Thymus (tissue), 11 donors: ENCODE measurements at regions not wholly inside any gene's neighbourhood (a gene's known extent, or its start where the extent isn't known, plus 50 kb on each side); places are given as distances from the start of the nearest gene placed in this dataset.
"Not testable (repeated sequence)": the region's sequence is repeated elsewhere in the genome, so short reads cannot be mapped to it uniquely, and the experiment has no call there.

Experiments
- DNase-seq, 9 donors: peaks; one replicate each; pipeline ENCODE4 v3.0.0-alpha.2; 2013; ENCODE audit warnings: low spot score in 9 of 9, low read depth in 6 of 9, missing footprints in 1 of 9
- H3K27ac ChIP-seq, 2 donors: one replicate each; pipeline ENCODE4 v1.5.1; 2013; ENCODE audit warnings: control low read depth in 1 of 2, low read depth in 1 of 2, low read length in 1 of 2, mild to moderate bottlenecking in 1 of 2, moderate library complexity in 1 of 2
- H3K27me3 ChIP-seq, 2 donors: one replicate each; pipeline ENCODE4 v1.5.1; 2013; ENCODE audit warnings: low read length in 1 of 2; ENCODE audit not compliant: control insufficient read depth in 2 of 2, insufficient read depth in 1 of 2
- H3K36me3 ChIP-seq, 2 donors: one replicate each; pipeline ENCODE4 v1.5.1; 2013; ENCODE audit warnings: low read length in 1 of 2, mild to moderate bottlenecking in 1 of 2, moderate library complexity in 1 of 2; ENCODE audit not compliant: control insufficient read depth in 2 of 2, insufficient read depth in 2 of 2
- H3K4me1 ChIP-seq, 2 donors: one replicate each; pipeline ENCODE4 v1.5.1; 2013; ENCODE audit warnings: low read length in 2 of 2; ENCODE audit not compliant: control insufficient read depth in 2 of 2, insufficient read depth in 2 of 2
- H3K4me3 ChIP-seq, 2 donors: one replicate each; pipeline ENCODE4 v1.5.1; 2013; ENCODE audit warnings: low read length in 2 of 2, control low read depth in 1 of 2, mild to moderate bottlenecking in 1 of 2
- H3K9me3 ChIP-seq, 2 donors: one replicate each; pipeline ENCODE4 v1.5.1; 2013; ENCODE audit warnings: low read length in 1 of 2, mild to moderate bottlenecking in 1 of 2; ENCODE audit not compliant: control insufficient read depth in 2 of 2, insufficient read depth in 1 of 2
- WGBS: extraction: QIAGEN DNeasy Blood & Tissue Kit; methylation state at CpG from one replicate; pipeline ENCODE4 v1.1.7; 2013; 5-methylcytosine and 5-hydroxymethylcytosine counted together
- donor health status: healthy.

DNA sequence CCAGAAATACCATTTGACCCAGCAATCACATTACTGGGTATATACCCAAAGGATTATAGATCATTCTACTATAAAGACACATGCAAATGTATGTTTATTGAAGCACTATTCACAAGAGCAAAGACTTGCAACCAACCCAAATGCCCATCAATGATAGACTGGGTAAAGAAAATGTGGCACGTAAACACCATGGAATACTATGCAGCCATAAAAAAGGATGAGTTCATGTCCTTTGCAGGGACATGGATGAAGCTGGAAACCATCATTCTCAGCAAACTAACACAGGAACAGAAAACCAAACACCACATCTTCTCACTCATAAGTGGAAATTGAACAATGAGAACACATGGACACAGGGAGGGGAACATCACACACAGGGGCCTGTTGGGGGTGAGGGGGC is 85.9 kb upstream of the GPBP1 start:
- H3K4me1 ChIP-seq, H3K4me3 ChIP-seq, H3K27me3 ChIP-seq, H3K27ac ChIP-seq, H3K36me3 ChIP-seq, H3K9me3 ChIP-seq, DNase-seq: not testable (repeated sequence)
- 100% methylated on average over 1 of the region's 1 CpG for WGBS

DNA sequence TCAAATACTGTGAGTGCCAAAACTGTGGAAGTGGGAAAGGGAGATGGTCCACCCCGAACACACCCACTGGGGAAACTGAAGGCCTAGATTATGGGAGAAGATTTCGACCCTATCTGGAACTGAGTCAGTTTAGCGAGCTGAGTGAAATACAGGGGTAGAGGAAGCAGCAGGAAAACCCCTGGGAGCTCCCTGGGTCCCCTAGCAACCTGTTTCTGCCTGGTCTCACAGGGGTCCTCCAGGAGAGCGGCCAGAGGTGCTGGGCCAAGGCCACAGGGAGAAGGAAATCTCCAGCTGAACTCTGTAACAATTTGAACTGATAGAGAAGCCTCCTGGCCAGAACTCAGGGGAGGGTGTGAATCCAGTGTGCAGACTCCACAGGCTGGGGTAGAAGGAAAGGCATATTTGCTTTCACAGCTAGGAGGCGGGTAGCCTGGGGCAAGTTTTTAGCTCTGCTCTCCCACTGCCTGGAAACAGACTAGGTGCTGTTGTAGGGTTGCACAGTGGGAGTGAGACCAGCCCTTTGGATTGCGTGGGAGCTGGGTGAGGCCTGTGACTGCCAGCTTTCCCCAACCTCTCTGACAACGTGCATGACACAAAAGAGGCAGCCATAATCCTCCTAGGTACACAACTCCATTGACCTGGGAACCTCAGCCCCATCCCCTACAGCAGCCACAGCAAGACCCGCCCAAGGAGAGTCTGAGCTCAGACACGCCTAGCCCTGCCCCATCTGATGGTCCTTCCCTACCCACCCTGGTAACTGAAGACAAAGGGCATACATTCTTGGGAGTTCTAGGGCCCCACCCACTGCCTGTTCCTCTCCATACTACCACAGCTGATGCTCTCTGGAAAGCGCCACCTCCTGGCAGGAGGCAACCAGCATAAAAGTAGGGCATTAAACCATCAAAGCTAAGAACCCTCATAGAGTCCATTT is 78.8 kb upstream of the GPBP1 start:
- WGBS: 97% methylated on average over 10 of the region's 10 CpGs
- H3K27me3 ChIP-seq: no peaks in the 10 kb centered on the region

DNA sequence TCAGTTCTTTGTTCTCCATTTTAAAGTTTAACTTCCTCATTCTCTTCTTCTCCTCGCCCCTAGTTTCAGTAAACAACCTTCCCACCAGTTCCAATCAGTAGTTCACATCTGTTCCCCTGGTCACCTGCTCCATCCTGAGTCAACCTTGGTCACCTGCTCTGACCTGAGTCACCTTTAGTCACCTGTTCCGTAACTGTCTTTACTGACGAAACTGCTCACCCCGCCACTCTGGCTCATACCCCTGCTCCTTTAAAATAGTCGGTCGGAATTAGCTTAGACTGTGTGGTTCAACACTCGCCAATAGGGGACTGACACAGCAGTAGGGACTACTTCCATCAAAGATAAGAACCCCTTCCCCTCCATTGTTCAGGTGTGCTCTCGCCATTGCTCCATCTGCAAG is 76.3 kb upstream of the GPBP1 start:
- no peaks in the 10 kb centered on the region for H3K36me3 ChIP-seq
- no peaks in the 10 kb centered on the region for H3K9me3 ChIP-seq
- H3K27me3 ChIP-seq: no peaks in the 10 kb centered on the region
- no peak overlapping the region for H3K27ac ChIP-seq
- no peak overlapping the region for H3K4me3 ChIP-seq
- no peaks in the 10 kb centered on the region for H3K4me1 ChIP-seq
- 95% methylated on average over 8 of the region's 8 CpGs for WGBS
- no peak for DNase-seq

More for the DNA sequence above, 78.8 kb upstream of the GPBP1 start:
- Histone ChIP-seq H3K36me3 (no peaks in the 10 kb centered on the region), H3K27ac (no peak overlapping the region), H3K4me1 (no peaks in the 10 kb centered on the region), H3K9me3 (no peaks in the 10 kb centered on the region), H3K4me3 (no peak overlapping the region)
- peak in 2 of 9 donors; percentile 8 to 11 for DNase-seq

DNA sequence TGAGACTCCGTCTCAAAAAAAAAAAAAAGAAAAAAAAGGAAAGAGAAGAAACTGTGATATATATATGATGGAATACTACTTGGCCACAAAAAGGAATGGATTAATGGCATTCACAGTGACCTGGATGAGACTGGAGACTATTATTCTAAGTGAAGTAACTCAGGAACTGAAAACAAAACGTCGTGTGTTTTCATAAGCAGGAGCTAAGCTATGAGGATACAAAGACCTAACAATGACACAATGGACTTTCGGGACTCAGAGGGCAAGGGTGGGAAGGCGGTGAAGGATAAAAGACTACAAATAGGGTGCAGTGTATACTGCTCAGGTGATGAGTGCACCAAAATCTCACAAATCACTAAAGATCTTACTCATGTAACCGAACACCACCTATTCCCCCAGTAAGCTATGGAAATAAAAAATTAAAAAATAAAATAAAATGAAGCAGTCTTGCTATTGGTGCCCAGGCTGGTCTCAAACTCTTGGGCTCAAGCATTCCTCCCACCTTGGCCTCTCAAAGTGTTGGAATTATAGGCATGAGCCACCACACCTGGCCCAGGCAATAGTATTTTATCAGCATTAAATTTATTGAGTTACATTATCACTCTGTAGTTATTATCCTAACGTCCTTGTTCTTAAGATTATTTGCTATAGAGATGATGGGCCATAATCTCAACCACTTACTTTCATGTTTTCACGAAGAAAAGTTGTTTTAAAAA is 71.5 kb upstream of the GPBP1 start:
- 92% methylated on average over 8 of the region's 8 CpGs for WGBS
- Histone ChIP-seq H3K4me3 (no peak overlapping the region), H3K36me3 (no peaks in the 10 kb centered on the region), H3K4me1 (no peaks in the 10 kb centered on the region), H3K27me3 (no peaks in the 10 kb centered on the region), H3K27ac (no peak overlapping the region), H3K9me3 (no peaks in the 10 kb centered on the region)
- DNase-seq: no peak

DNA sequence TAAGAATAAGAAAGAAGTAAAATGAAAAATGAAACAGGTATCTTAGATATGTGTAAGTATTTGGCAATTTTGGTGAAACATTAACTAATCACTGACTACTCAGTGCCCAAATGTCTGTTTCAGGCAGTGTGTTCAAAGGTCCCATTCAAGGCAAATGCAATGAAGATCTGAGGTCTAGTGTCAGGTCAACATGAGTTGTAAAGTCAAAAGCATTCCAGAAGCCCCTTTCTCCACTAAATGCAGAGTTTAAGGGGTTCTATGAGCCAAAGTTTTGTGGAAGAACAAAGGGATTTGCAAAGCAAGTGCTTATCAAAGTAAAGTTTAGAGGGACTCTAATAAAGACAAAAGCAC is 71.0 kb upstream of the GPBP1 start:
- Histone ChIP-seq H3K4me1 (no peaks in the 10 kb centered on the region), H3K36me3 (no peaks in the 10 kb centered on the region), H3K4me3 (no peak overlapping the region), H3K27ac (no peak overlapping the region), H3K9me3 (no peaks in the 10 kb centered on the region), H3K27me3 (no peaks in the 10 kb centered on the region)
- no peak for DNase-seq

DNA sequence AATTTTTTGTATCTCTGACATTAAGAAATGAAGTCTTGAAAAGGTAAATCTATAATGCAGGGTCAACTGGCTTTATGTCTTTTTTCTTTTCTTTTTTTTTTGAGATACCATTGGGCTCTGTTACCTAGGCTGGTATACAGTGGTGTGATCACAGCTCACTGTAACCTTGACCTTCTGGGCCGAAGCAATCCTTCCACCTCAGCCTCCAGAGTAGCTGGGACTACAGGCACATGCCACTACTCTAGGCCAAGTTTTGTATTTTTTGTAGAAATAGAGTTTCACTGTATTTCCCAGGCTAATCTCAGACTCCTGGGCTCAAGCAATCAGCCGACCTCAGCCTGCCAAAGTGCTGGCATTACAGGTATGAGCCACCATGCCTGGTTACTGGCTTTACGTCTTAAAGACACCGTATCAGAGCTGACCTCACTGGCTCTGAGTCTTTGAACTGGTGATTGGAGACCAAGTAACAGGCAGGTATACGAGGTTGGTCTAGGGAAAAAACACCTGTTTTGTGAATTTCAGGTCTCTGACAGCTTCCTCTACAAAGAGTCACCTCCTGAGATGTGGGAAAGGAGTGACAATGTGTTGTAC is 70.4 kb upstream of the GPBP1 start:
- no peak overlapping the region for H3K4me3 ChIP-seq
- H3K9me3 ChIP-seq: no peaks in the 10 kb centered on the region
- no peak for DNase-seq
- H3K36me3 ChIP-seq: no peaks in the 10 kb centered on the region
- 95% methylated on average over 5 of the region's 5 CpGs for WGBS
- H3K27ac ChIP-seq: no peak overlapping the region
- no peaks in the 10 kb centered on the region for H3K27me3 ChIP-seq
- H3K4me1 ChIP-seq: no peaks in the 10 kb centered on the region

DNA sequence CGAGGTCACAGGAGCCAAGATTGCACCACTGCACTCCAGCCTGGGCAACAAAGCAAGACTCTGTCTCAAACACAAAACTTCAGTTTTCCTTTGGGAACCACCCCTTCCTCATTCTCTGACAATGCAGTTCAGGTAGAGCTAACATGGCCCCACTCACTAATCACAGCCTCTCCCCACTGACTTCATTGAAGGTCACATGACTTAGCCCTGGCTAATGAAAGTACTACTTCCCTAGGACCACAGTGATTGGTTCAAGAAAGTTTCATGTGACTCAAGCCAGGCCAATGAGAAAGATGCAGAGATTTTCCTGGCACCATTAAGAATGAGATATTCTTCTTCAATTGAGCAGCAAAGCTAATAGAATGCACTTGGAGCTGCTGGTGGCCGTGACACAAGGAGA is 67.2 kb upstream of the GPBP1 start:
- H3K4me1 ChIP-seq: no peaks in the 10 kb centered on the region
- DNase-seq: no peak
- no peaks in the 10 kb centered on the region for H3K9me3 ChIP-seq
- H3K36me3 ChIP-seq: no peaks in the 10 kb centered on the region
- 99% methylated on average over 2 of the region's 2 CpGs for WGBS
- no peaks in the 10 kb centered on the region for H3K27me3 ChIP-seq
- H3K4me3 ChIP-seq: no peak overlapping the region
- no peak overlapping the region for H3K27ac ChIP-seq

DNA sequence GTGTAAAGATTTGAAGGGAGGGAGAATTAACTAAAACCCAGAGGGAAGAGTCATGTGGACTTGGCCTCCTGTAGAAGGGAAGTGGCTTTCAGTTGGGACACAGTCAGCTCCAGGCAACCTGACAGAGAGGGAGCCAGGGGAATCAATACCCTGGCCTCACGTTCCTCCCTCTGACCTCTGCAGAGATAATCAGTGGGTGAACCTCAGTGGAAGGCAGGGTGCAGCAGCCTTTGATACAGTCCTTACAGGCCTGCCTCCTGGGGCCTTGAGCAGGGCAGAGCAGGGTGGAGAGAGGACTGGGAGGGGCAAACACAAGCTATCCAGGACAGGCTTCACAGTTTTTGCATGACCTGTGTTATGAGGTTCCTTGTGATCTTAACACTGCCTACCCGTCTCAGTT is 61.9 kb upstream of the GPBP1 start:
- no peak overlapping the region for H3K27ac ChIP-seq
- WGBS: 83% methylated on average over 2 of the region's 2 CpGs
- no peaks in the 10 kb centered on the region for H3K36me3 ChIP-seq
- no peaks in the 10 kb centered on the region for H3K4me1 ChIP-seq
- H3K27me3 ChIP-seq: no peaks in the 10 kb centered on the region
- H3K9me3 ChIP-seq: no peaks in the 10 kb centered on the region
- no peak overlapping the region for H3K4me3 ChIP-seq
- DNase-seq: no peak

DNA sequence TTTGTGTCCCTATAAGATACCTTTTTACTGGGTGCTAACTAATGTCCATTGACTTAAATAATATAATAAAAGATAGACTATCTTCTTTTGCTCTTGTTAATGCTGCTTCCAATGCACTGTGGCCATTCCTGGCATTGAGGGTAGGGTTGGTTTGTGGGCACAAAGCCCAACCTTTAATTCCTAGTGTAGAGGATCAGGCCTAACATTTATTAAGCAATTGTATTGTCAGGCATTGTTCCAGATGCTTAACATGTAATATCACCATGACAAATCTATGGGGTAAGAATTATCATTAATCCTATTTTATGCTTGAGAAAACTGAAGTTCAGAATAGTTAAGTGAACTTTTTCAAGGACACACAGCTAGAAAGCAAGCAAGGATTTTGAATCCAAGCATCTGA is 60.4 kb upstream of the GPBP1 start:
- Histone ChIP-seq H3K27ac (no peak overlapping the region), H3K4me3 (no peak overlapping the region), H3K27me3 (no peaks in the 10 kb centered on the region), H3K9me3 (no peaks in the 10 kb centered on the region), H3K36me3 (no peaks in the 10 kb centered on the region), H3K4me1 (no peaks in the 10 kb centered on the region)
- DNase-seq: no peak
